Activated CD4-positive, alpha-beta T cell treated with anti-CD3 and anti-CD28 coated beads, Interleukin-2, amount 10 ng/mL, durations not matched to agents 24 days and 14 days (primary cell): ENCODE measurements at regions not wholly inside any gene's neighbourhood (a gene's known extent, or its start where the extent isn't known, plus 50 kb on each side); places are given as distances from the start of the nearest gene placed in this dataset.

Source experiments
- DNase-seq: peaks from one replicate; pipeline ENCODE4 v3.0.0; 2022
- H3K27ac Mint-ChIP-seq: one replicate; pipeline ENCODE4 v1.8.0; 2022; ENCODE audit warnings: mild to moderate bottlenecking, mixed read lengths
- H3K27me3 Mint-ChIP-seq: one replicate; pipeline ENCODE4 v1.8.0; 2022; ENCODE audit warnings: mixed read lengths
- H3K36me3 Mint-ChIP-seq: one replicate; pipeline ENCODE4 v1.8.0; 2022; ENCODE audit warnings: low read depth, mild to moderate bottlenecking, mixed read lengths
- H3K4me1 Mint-ChIP-seq: one replicate; pipeline ENCODE4 v1.8.0; 2021; ENCODE audit warnings: mixed read lengths
- H3K4me3 Mint-ChIP-seq: one replicate; pipeline ENCODE4 v1.8.0; 2022; ENCODE audit warnings: mild to moderate bottlenecking, moderate library complexity, mixed read lengths
- H3K9me3 Mint-ChIP-seq: one replicate; pipeline ENCODE4 v1.8.0; 2021; ENCODE audit warnings: mixed read lengths
- intact Hi-C: fragments of 100-400 bp; cut with micrococcal nuclease; formaldehyde crosslinking; loops from one replicate; pipeline ENCODE4 v1.15.1; 2023

GRCh38 chr5:74226716-74227485, 413.6 kb downstream of the ENC1 start:
- intact Hi-C loops, result no loop called here
- H3K4me1 Mint-ChIP-seq, result no peaks in the 10 kb centered on the region
- DNase-seq, result no peak
- H3K36me3 Mint-ChIP-seq, result no peaks in the 10 kb centered on the region
- H3K9me3 Mint-ChIP-seq, result no peaks in the 10 kb centered on the region
- no peak overlapping the region for H3K4me3 Mint-ChIP-seq
- H3K27me3 Mint-ChIP-seq, result peaks cover 4% of the 10 kb centered on the region
- H3K27ac Mint-ChIP-seq, result no peak overlapping the region

GRCh38 chr5:74225587-74225986, 414.9 kb downstream of the ENC1 start:
- Mint-ChIP-seq H3K27me3 (peaks cover 4% of the 10 kb centered on the region), H3K36me3 (no peaks in the 10 kb centered on the region), H3K27ac (no peak overlapping the region), H3K4me1 (no peaks in the 10 kb centered on the region), H3K4me3 (no peak overlapping the region), H3K9me3 (no peaks in the 10 kb centered on the region)
- DNase-seq, result no peak
- intact Hi-C loops, result no loop called here

GRCh38 chr5:74224331-74224730, 416.2 kb downstream of the ENC1 start:
- Mint-ChIP-seq H3K27me3 (peaks cover 4% of the 10 kb centered on the region), H3K36me3 (no peaks in the 10 kb centered on the region), H3K9me3 (peaks cover 3% of the 10 kb centered on the region), H3K27ac (no peak overlapping the region), H3K4me1 (no peaks in the 10 kb centered on the region), H3K4me3 (no peak overlapping the region)
- intact Hi-C loops, result no loop called here
- no peak for DNase-seq

- no peaks in the 10 kb centered on the region for H3K36me3 Mint-ChIP-seq
- H3K4me1 Mint-ChIP-seq, result no peaks in the 10 kb centered on the region
- peaks cover 4% of the 10 kb centered on the region for H3K27me3 Mint-ChIP-seq
- H3K27ac Mint-ChIP-seq, result no peak overlapping the region
- intact Hi-C loops, result no loop called here
- DNase-seq, result no peak
- peaks cover 3% of the 10 kb centered on the region for H3K9me3 Mint-ChIP-seq
- no peak overlapping the region for H3K4me3 Mint-ChIP-seq
Measured at GRCh38 chr5:74222806-74223205, 417.7 kb downstream of the ENC1 start.

GRCh38 chr5:74221413-74221812, 419.1 kb downstream of the ENC1 start:
- intact Hi-C loops, result no loop called here
- H3K27me3 Mint-ChIP-seq, result peaks cover 2% of the 10 kb centered on the region
- H3K27ac Mint-ChIP-seq, result no peak overlapping the region
- no peak for DNase-seq
- no peaks in the 10 kb centered on the region for H3K4me1 Mint-ChIP-seq
- peaks cover 3% of the 10 kb centered on the region for H3K9me3 Mint-ChIP-seq
- no peak overlapping the region for H3K4me3 Mint-ChIP-seq
- no peaks in the 10 kb centered on the region for H3K36me3 Mint-ChIP-seq

- intact Hi-C loops, result no loop called here
- Mint-ChIP-seq H3K27me3 (no peaks in the 10 kb centered on the region), H3K36me3 (no peaks in the 10 kb centered on the region), H3K4me1 (no peaks in the 10 kb centered on the region), H3K4me3 (no peak overlapping the region), H3K27ac (no peak overlapping the region), H3K9me3 (peaks cover 3% of the 10 kb centered on the region)
- no peak for DNase-seq
Measured at GRCh38 chr5:74216012-74216411, 424.5 kb downstream of the ENC1 start.

- DNase-seq, result no peak
- Mint-ChIP-seq H3K4me1 (no peaks in the 10 kb centered on the region), H3K27ac (no peak overlapping the region), H3K27me3 (no peaks in the 10 kb centered on the region), H3K4me3 (no peak overlapping the region), H3K36me3 (no peaks in the 10 kb centered on the region), H3K9me3 (no peaks in the 10 kb centered on the region)
- intact Hi-C loops, result no loop called here
Measured at GRCh38 chr5:74212336-74212735, 428.2 kb downstream of the ENC1 start.

GRCh38 chr5:74209571-74209970, 431.0 kb downstream of the ENC1 start:
- H3K4me3 Mint-ChIP-seq, result no peak overlapping the region

GRCh38 chr5:74206579-74207550, 433.7 kb downstream of the ENC1 start:
- Mint-ChIP-seq H3K9me3 (no peaks in the 10 kb centered on the region), H3K4me1 (peaks cover 2% of the 10 kb centered on the region), H3K36me3 (no peaks in the 10 kb centered on the region), H3K27me3 (peaks cover 13% of the 10 kb centered on the region), H3K4me3 (no peak overlapping the region), H3K27ac (no peak overlapping the region)
- intact Hi-C loops, result no loop called here
- DNase-seq, result no peak

More at GRCh38 chr5:74209571-74209970, 431.0 kb downstream of the ENC1 start:
- no peaks in the 10 kb centered on the region for H3K9me3 Mint-ChIP-seq
- peaks cover 7% of the 10 kb centered on the region for H3K27me3 Mint-ChIP-seq
- intact Hi-C loops, result no loop called here
- no peaks in the 10 kb centered on the region for H3K36me3 Mint-ChIP-seq
- no peak overlapping the region for H3K27ac Mint-ChIP-seq
- no peak for DNase-seq
- H3K4me1 Mint-ChIP-seq, result no peaks in the 10 kb centered on the region

- no peaks in the 10 kb centered on the region for H3K36me3 Mint-ChIP-seq
- H3K4me1 Mint-ChIP-seq, result peaks cover 7% of the 10 kb centered on the region
- no peak overlapping the region for H3K4me3 Mint-ChIP-seq
- no peaks in the 10 kb centered on the region for H3K9me3 Mint-ChIP-seq
- no peak for DNase-seq
- peaks cover 13% of the 10 kb centered on the region for H3K27me3 Mint-ChIP-seq
- intact Hi-C loops, result no loop called here
- no peak overlapping the region for H3K27ac Mint-ChIP-seq
Measured at GRCh38 chr5:74205767-74206578, 434.6 kb downstream of the ENC1 start.

GRCh38 chr5:74201334-74202081, 439.0 kb downstream of the ENC1 start:
- H3K36me3 Mint-ChIP-seq, result no peaks in the 10 kb centered on the region
- peaks cover 9% of the 10 kb centered on the region for H3K4me1 Mint-ChIP-seq
- H3K9me3 Mint-ChIP-seq, result no peaks in the 10 kb centered on the region
- no peak overlapping the region for H3K4me3 Mint-ChIP-seq
- peaks cover 9% of the 10 kb centered on the region for H3K27me3 Mint-ChIP-seq
- no peak for DNase-seq
- no peak overlapping the region for H3K27ac Mint-ChIP-seq
- intact Hi-C loops, result no loop called here

- Mint-ChIP-seq H3K27ac (no peak overlapping the region), H3K4me1 (peaks cover 9% of the 10 kb centered on the region), H3K9me3 (no peaks in the 10 kb centered on the region), H3K36me3 (no peaks in the 10 kb centered on the region), H3K27me3 (peaks cover 6% of the 10 kb centered on the region), H3K4me3 (no peak overlapping the region)
- intact Hi-C loops, result no loop called here
- no peak for DNase-seq
Measured at GRCh38 chr5:74200560-74200959, 440.0 kb downstream of the ENC1 start.
